Mesodermal cell (in vitro differentiated cells): ENCODE measurements at regions not wholly inside any gene's neighbourhood (a gene's known extent, or its start where the extent isn't known, plus 50 kb on each side); places are given as distances from the start of the nearest gene placed in this dataset.

Source experiments
- H3K27ac ChIP-seq: 2 replicates; pipeline ENCODE4 v1.7.0; 2013; ENCODE audit warnings: mild to moderate bottlenecking, low read depth, low read length, moderate library complexity; ENCODE audit not compliant: severe bottlenecking
- H3K36me3 ChIP-seq: 2 replicates; pipeline ENCODE4 v1.7.1; 2013; ENCODE audit warnings: mild to moderate bottlenecking, low read length, moderate library complexity; ENCODE audit not compliant: control insufficient read depth, insufficient read depth
- H3K4me1 ChIP-seq: one replicate; pipeline ENCODE4 v1.7.1; 2013; ENCODE audit warnings: mild to moderate bottlenecking, low read length; ENCODE audit not compliant: insufficient read depth, control insufficient read depth, poor library complexity, severe bottlenecking
- H3K4me3 ChIP-seq: 2 replicates; pipeline ENCODE4 v1.7.0; 2013; ENCODE audit warnings: low read length, control low read depth, mild to moderate bottlenecking; ENCODE audit not compliant: insufficient read depth, poor library complexity, severe bottlenecking; ENCODE audit errors: extremely low read depth
- H3K9me3 ChIP-seq: 2 replicates; pipeline ENCODE4 v1.7.1; 2013; ENCODE audit warnings: mild to moderate bottlenecking, low read length, moderate library complexity; ENCODE audit not compliant: control insufficient read depth
- WGBS, 2 experiments: methylation state at CpG; one replicate each; pipeline ENCODE4 v1.1.5; 2013; ENCODE audit warnings: missing lambda C conversion rate in 2 of 2; ENCODE audit not compliant: insufficient coverage in 2 of 2; 5-methylcytosine and 5-hydroxymethylcytosine counted together

DNA sequence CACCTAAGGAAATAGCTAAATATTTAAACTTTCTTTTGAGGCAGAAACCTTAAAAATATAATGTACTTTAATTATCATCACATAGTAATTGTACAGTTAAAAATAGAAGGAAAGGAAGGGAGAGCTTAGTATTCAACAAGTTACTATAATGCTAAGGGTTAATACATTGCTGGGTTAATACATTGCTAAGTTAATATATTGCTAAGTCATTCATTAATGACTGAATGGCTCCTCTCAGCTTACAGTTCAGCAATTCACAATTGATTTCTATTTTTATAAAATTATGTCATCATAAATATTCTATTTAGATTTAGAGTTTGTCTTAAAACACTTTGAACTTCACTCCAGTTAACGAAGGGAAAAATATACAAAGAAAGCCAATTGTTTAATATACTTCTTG lies 207.9 kb downstream of the BMP4 start:
- WGBS, 2 experiments: no CpG with 5 or more reads among the region's 1 CpG
- Histone ChIP-seq H3K9me3 (no peaks in the 10 kb centered on the region), H3K4me1 (no peaks in the 10 kb centered on the region), H3K36me3 (no peaks in the 10 kb centered on the region), H3K4me3 (no peak overlapping the region), H3K27ac (no peak overlapping the region)

DNA sequence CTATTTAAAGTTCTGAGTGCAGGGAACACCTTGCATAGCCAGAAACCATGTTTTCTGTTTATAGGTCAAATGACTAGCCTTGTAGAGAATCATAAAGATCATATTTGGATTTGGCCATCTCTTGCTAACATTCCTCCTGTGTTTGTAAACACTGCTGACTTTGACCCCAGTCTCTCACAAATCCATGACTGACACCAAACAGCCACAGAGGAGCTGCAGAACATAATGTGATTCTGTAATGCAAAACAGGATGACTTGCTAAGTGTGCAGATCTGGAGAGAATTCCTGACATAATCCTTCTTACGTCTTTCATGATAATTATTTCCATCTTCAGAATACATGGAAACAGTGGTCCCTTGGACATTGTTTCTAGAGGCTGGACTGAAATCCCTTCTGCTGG lies 211.8 kb downstream of the BMP4 start:
- Histone ChIP-seq H3K4me1 (peaks cover 7% of the 10 kb centered on the region), H3K36me3 (no peaks in the 10 kb centered on the region), H3K4me3 (no peak overlapping the region), H3K9me3 (no peaks in the 10 kb centered on the region), H3K27ac (no peak overlapping the region)
- 100% methylated on average over 1 of the region's 1 CpG; no CpG with 5 or more reads in 1 of the 2 experiments for WGBS, 2 experiments

DNA sequence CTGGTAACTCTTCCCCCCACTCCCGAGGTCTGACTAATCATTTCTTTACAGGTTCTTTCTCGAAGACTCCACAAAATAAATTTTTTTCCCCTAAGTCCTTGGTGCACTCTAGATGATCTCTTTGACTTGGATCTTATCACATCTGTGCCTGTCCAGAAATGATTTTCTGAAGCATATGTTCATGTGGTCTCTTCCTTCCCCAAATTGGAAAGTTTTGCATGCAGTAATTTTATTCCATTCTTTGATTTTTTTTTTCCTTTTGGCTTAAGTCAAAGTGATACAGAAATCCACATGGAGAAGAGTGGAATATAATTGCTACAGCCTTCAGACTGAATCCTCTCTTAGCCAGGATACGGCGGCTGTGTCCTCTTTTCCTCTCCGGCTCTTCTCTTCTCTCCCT lies 213.3 kb downstream of the BMP4 start:
- Histone ChIP-seq H3K9me3 (no peaks in the 10 kb centered on the region), H3K27ac (no peak overlapping the region), H3K4me1 (peaks cover 7% of the 10 kb centered on the region), H3K36me3 (no peaks in the 10 kb centered on the region), H3K4me3 (no peak overlapping the region)
- WGBS, 2 experiments: 87 to 88% methylated on average over 2 of the region's 5 CpGs

DNA sequence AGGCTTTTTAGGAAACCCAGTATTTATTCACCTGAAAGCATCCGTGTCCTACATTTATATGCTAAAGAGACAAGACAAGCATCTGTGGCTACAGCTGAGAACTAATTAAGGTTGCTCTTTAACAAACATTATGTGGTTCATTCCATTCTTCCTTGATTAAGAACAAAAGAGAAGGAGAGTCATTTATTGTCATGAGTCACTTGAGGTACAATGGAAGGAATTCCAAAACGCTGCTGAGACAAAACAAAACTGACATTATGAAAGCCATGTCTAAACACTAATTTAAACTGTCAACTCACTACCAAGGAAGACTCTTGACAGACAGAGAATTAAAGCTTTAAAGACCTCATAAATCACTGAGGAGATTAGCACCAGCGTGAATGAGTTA lies 214.4 kb downstream of the BMP4 start:
- Histone ChIP-seq H3K4me1 (peaks cover 7% of the 10 kb centered on the region), H3K27ac (no peak overlapping the region), H3K36me3 (no peaks in the 10 kb centered on the region), H3K9me3 (no peaks in the 10 kb centered on the region), H3K4me3 (no peak overlapping the region)
- WGBS, 2 experiments: 20 to 25% methylated on average over 1 to 2 of the region's 3 CpGs

DNA sequence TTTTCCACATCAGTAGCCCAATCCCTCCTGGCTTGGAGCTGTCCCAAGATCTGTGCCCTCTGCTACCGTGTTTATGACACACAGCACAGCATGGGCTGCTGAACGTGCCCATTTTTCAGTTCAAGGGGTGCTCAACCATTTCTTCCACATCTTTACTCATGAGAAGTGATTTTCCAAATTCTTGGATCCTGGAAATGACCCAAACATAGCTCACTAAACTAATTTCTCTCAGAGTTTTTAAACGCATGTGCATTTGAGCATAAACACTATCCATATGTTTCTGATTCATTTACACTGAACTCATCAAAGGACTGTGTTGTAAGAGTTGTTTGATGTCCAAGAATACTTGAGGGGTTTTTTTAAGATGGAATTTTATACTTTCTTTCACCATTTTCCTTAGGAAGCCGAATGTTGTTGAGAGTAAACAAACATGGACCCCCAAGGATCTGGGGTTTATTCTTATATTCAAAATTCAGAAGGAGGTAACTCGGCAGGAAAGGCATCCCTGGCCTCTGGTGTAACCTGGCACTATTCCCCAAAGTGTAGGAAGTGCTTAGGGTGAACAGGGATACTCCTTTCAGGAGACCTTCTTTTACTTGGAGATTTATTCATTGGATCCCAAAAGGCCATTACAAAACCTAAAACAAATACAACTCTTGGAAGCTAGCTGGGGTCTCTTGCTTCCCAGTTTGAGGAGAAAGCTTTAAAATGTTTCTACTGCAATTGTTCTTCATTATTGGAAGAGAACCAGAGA lies 215.0 kb downstream of the BMP4 start:
- Histone ChIP-seq H3K9me3 (no peaks in the 10 kb centered on the region), H3K4me1 (peaks cover 7% of the 10 kb centered on the region), H3K27ac (no peak overlapping the region), H3K4me3 (no peak overlapping the region), H3K36me3 (no peaks in the 10 kb centered on the region)
- 57 to 58% methylated on average over 2 of the region's 5 CpGs for WGBS, 2 experiments

DNA sequence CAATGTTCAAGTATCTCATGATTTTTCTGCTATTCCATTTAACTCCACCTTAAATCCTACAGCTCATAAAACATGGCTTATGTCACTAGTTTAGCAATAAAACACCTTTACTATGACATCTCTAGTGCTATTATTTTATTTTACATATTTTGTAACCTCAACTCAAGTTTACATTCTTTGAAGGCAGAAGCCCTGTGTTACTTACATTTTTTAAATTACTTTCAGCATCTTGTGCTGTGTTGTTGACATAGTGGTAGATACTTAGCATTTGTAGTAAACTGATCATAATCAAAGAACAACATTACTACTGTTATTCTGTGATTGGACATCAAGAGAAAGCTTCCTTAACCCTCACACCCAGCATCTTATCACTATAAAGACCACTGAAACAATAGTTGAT lies 216.1 kb downstream of the BMP4 start:
- no peaks in the 10 kb centered on the region for H3K36me3 ChIP-seq
- H3K4me3 ChIP-seq: no peak overlapping the region
- no peak overlapping the region for H3K27ac ChIP-seq
- H3K4me1 ChIP-seq: peaks cover 7% of the 10 kb centered on the region
- H3K9me3 ChIP-seq: no peaks in the 10 kb centered on the region

DNA sequence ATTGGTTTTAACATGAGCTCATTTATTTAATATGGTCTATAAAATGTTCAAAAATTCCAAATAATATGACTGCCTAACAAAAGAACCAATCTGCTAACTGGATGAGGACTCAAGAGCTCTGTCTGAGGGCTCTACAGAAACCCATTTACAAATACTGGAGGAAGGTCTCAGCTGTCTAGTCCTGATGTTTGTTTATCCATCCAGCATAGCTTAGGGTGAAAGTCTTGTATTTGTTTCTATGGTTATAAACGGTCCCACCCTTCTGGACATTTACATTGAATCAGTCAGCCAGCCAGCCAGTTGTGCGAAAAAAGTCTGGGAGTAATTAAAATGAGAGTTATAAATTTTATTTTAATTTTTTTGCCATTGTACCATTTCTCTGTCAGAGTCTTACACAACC lies 220.7 kb downstream of the BMP4 start:
- no peaks in the 10 kb centered on the region for H3K4me1 ChIP-seq
- WGBS, 2 experiments: no CpG with 5 or more reads among the region's 2 CpGs
- no peaks in the 10 kb centered on the region for H3K36me3 ChIP-seq
- H3K4me3 ChIP-seq: no peak overlapping the region
- H3K27ac ChIP-seq: no peak overlapping the region
- H3K9me3 ChIP-seq: no peaks in the 10 kb centered on the region

DNA sequence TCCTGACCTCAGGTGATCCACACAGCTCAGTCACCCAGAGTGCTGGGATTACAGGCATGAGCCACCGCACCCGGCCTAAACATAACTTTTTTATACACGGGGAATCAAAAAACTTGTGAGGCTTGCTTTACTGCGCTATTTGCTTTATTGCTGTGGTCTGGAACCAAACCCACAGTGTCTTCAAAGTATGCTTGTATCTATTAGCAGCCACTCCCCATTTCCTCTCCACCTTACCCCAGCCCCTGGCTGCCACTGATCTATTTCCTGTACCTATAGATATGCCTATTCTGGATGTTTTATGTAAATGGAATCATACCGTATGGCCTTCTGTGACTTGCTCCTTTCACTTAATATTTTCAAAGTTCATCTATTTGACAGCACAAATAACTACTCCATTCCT lies 233.4 kb downstream of the BMP4 start:
- Histone ChIP-seq H3K36me3 (no peaks in the 10 kb centered on the region), H3K27ac (no peak overlapping the region), H3K4me1 (no peaks in the 10 kb centered on the region), H3K9me3 (peaks cover 8% of the 10 kb centered on the region), H3K4me3 (no peak overlapping the region)
- WGBS, 2 experiments: 85 to 88% methylated on average over 4 of the region's 5 CpGs

DNA sequence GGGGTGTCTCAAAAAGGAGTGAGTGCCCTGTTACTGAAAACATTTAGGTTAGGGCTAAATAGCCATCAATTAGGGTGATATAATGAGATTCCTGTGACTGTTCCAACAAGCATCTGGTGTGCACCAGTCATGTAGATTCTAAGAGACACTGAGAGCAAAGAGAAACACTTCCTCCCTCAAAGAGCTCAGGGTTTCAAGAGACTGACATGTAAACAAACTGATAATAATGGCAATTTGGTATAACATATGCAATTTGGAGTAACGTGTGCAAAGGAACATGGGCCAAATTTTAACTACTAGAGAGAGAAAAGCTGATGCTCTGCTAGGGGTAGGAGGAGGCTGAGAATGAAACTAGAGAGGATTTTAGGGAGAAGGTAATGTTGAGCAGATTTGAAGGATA lies 237.1 kb downstream of the BMP4 start:
- peaks cover 13% of the 10 kb centered on the region for H3K4me1 ChIP-seq
- no peak overlapping the region for H3K27ac ChIP-seq
- H3K4me3 ChIP-seq: no peak overlapping the region
- H3K36me3 ChIP-seq: no peaks in the 10 kb centered on the region
- peaks cover 8% of the 10 kb centered on the region for H3K9me3 ChIP-seq
- WGBS, 2 experiments: 86 to 100% methylated on average over 1 of the region's 1 CpG

DNA sequence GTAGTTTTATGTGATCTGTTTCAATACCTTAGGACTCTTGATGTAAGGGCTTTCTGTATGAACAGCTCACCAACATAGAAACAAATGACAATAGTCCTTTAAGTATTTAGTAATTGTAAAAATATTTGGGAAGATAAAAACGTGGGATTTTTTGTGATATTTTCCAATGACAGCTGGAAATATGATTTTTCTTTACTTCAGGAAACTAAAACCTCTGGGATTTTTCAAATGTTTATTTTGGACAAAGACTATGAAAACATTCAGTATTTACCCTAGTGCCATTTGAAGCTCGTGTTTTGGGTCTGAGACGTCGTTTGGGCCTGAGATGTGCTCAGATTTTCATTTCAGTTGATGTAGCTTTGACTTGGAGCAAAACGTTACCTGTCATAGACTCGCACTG lies 240.0 kb downstream of the BMP4 start:
- 98% methylated on average over 5 of the region's 6 CpGs for WGBS, 2 experiments
- Histone ChIP-seq H3K4me3 (no peak overlapping the region), H3K9me3 (peaks cover 4% of the 10 kb centered on the region), H3K36me3 (no peaks in the 10 kb centered on the region), H3K27ac (no peak overlapping the region), H3K4me1 (peaks cover 15% of the 10 kb centered on the region)

DNA sequence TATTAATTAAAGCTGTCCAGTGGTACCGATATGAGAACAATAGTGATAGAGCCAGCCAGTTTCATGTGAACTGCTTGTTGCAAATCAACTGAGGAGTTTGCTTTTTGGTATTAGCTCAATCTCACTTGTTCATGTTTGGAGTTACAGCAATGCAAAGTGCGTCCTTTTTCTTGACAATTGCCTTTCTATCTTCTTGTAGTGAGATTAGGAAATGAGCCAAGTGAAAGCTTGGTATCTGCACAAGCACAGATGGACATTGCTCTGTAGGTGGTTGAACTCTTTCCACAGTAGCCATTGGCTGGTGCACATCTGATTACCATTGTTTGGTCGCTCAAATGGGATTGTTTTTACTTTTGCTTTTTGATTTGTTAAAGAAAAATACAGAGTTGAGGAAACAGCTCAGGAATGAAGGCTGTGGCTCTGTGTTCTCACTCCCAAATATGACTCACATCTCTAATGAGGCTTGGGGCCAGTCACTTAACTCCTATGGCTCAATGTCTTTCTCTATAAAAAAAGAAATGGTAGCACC lies 241.4 kb downstream of the BMP4 start:
- Histone ChIP-seq H3K9me3 (no peaks in the 10 kb centered on the region), H3K4me3 (no peak overlapping the region), H3K4me1 (peaks cover 15% of the 10 kb centered on the region), H3K36me3 (no peaks in the 10 kb centered on the region), H3K27ac (peak overlapping the region; percentile 6)
- WGBS, 2 experiments: 90 to 100% methylated on average over 1 to 2 of the region's 3 CpGs
